GM20000 (cell line): ENCODE measurements at regions not wholly inside any gene's neighbourhood (a gene's known extent, or its start where the extent isn't known, plus 50 kb on each side); places are given as distances from the start of the nearest gene placed in this dataset.

ENCODE experiments used
- DNase-seq: peaks from one replicate; pipeline ENCODE4 v3.0.0; 2012; ENCODE audit warnings: low spot score
- CTCF ChIP-seq: IDR thresholded peaks from 2 replicates; pipeline ENCODE4 v1.5.1; 2012; ENCODE audit warnings: mild to moderate bottlenecking, control low read depth; ENCODE audit errors: extremely low read depth, missing control alignments

DNA sequence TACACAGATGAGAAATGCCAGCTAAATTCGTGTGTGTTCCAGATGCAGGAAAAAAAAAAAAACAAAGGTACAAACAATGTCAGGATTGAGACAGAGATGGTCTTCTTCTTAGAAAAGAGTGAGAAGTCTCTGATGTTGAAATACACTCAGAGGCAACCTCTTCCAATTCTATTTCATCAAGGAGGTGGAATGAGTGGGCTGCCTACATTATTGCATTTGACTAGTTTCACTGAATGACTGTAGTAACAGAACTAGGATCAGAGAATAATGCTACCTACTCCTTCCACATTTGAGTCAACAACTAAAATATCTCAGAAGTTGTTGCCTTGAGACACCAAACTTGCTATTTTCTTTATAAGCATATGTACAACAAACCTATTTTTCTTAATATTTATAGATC lies 1332.2 kb upstream of the FLRT2 start:
- no peak for DNase-seq
- no peak for TF ChIP-seq CTCF

- no peak for DNase-seq
- no peak for TF ChIP-seq CTCF
Measured at GRCh38 chr14:84202486-84202885, 1327.5 kb upstream of the FLRT2 start.

- no peak for TF ChIP-seq CTCF
- no peak for DNase-seq
Measured at GRCh38 chr14:84203896-84204295, 1326.0 kb upstream of the FLRT2 start.

DNA sequence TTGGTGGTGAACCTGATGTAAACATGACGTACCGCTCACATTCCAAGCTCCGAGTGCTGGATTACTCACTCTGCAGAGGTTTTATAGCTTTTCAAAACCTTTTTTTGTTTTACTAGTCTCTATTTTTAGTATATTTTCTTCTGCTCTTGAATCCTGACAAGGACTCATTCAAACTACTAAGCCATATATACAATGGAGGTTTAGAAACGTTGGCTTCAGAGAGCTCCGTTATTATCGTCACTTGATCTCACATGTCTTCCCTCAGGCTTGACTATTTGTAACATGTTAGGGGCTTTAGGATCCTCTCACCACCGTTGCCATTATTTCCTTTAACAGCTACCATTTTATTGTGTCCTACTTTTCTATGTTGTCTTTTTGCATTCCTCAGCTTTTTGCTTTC lies 1321.5 kb upstream of the FLRT2 start:
- DNase-seq = no peak

DNA sequence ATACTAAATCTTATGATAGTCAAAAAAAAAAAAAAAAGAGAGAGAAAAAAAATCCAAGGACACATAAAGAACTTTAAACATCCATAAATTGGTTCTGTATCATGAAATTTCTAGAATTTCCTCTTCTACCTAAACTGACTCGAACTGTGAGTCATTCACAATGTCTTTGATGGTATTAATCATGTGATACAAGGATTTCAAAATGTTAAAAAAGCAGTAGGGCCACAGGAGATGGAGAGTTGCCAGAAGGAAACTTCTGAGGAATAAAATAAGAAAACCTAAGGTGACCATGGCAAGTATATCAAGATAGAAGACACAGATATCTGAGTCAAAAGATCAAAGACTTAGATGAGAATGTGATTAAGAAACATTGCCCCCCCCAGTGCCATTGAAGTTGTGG lies 1320.9 kb upstream of the FLRT2 start:
- DNase-seq = no peak
- TF ChIP-seq CTCF = no peak

More for the DNA sequence above, 1321.5 kb upstream of the FLRT2 start:
- TF ChIP-seq CTCF = no peak

DNA sequence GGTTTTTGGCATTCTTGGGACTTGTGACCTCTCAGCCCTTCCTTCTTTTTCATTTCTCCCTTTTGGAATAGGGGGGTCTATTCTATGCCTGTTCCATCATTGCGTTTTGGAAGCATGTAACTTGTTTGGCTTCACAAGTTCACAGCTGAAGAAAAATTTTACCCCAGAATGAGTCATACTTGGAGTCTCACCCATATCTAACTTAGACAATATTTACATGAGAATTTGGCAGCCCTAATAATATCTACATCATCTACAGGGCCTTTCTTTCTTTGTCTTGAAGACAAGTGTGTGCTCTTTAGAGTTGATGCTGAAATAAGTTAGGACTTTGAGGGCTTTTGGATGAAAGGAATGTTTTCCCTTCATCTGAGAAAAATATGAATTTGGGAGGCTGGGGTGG lies 1312.9 kb upstream of the FLRT2 start:
- no peak for TF ChIP-seq CTCF
- no peak for DNase-seq

- no peak for DNase-seq
- TF ChIP-seq CTCF = no peak
Measured at GRCh38 chr14:84225268-84225667, 1304.7 kb upstream of the FLRT2 start.
